Peyer's patch (tissue), 4 donors: ENCODE measurements at regions not wholly inside any gene's neighbourhood (a gene's known extent, or its start where the extent isn't known, plus 50 kb on each side); places are given as distances from the start of the nearest gene placed in this dataset.

Source experiments
- CTCF ChIP-seq, 6 experiments: fragments of 450-650 bp in 4 of 6; fragments of 200-600 bp in 2 of 6; sonication (generic) in 1 of 6; IDR thresholded peaks; one replicate each; pipeline ENCODE4 v1.5.1; 2017 to 2019; ENCODE audit warnings: antibody characterized with exemption in 6 of 6, mild to moderate bottlenecking in 3 of 6, moderate library complexity in 1 of 6
- POLR2A ChIP-seq, 2 donors: fragments of 450-650 bp; IDR thresholded peaks; one replicate each; pipeline ENCODE4 v1.5.1; 2017; ENCODE audit warnings: antibody characterized with exemption in 2 of 2, mild to moderate bottlenecking in 2 of 2, moderate library complexity in 2 of 2

GRCh38 chr6:45830441-45831139 lies 185.1 kb downstream of the CLIC5 start:
- no peak for TF ChIP-seq CTCF (IDR thresholded peaks at IDR 0.05)
- no peak for TF ChIP-seq POLR2A (IDR thresholded peaks at IDR 0.05)
